SK-N-SH (cell line): ENCODE measurements at regions not wholly inside any gene's neighbourhood (a gene's known extent, or its start where the extent isn't known, plus 50 kb on each side); places are given as distances from the start of the nearest gene placed in this dataset.

Experiments used
- CTCF ChIP-seq: fragments of 200-600 bp; sonication (generic); IDR thresholded peaks from 2 replicates; pipeline ENCODE4 v1.6.1; 2017; ENCODE audit warnings: antibody characterized with exemption, mild to moderate bottlenecking, moderate library complexity
- ELF1 ChIP-seq: IDR thresholded peaks from 2 replicates; pipeline ENCODE4 v1.4.0; 2012
- EP300 ChIP-seq, 2 experiments: IDR thresholded peaks; 2 replicates each; pipeline versions ENCODE4 v1.4.0 to v1.6.1; 2012; ENCODE audit warnings: borderline replicate concordance in 1 of 2, low read depth in 1 of 2, low read length in 1 of 2
- EZH2phosphoT487 ChIP-seq: fragments of 200-600 bp; sonication (generic); IDR thresholded peaks from 2 replicates; pipeline ENCODE4 v1.6.1; 2017; ENCODE audit warnings: low read depth, mixed run types, mild to moderate bottlenecking, antibody characterized with exemption, moderate library complexity, borderline replicate concordance
- GABPA ChIP-seq: IDR thresholded peaks from 2 replicates; pipeline ENCODE4 v1.4.0; 2012; ENCODE audit warnings: low read depth, mild to moderate bottlenecking
- MAX ChIP-seq: IDR thresholded peaks from 2 replicates; pipeline ENCODE4 v1.4.0; 2012; ENCODE audit warnings: low read depth
- MEF2A ChIP-seq: IDR thresholded peaks from 2 replicates; pipeline ENCODE4 v1.4.0; 2012; ENCODE audit warnings: low read depth, borderline replicate concordance
- POLR2AphosphoS5 ChIP-seq: IDR thresholded peaks from 2 replicates; pipeline ENCODE4 v1.6.1; 2012; ENCODE audit warnings: low read depth, low read length
- RAD21 ChIP-seq: IDR thresholded peaks from 2 replicates; pipeline ENCODE4 v1.6.1; 2012; ENCODE audit warnings: mild to moderate bottlenecking, low read length
- TCF12 ChIP-seq: IDR thresholded peaks from 2 replicates; pipeline ENCODE4 v1.4.0; 2012
- USF2 ChIP-seq: fragments of 150-350 bp; IDR thresholded peaks from 2 replicates; pipeline ENCODE4 v1.6.1; 2017; ENCODE audit warnings: antibody characterized with exemption, low read length, low read depth, borderline replicate concordance
- YY1 ChIP-seq: IDR thresholded peaks from 2 replicates; pipeline ENCODE4 v1.4.0; 2012; ENCODE audit warnings: low read depth, mild to moderate bottlenecking
- TF ChIP-seq, protein P1 (sequence below): IDR thresholded peaks from 2 replicates; pipeline ENCODE4 v1.6.1; 2012; ENCODE audit warnings: mild to moderate bottlenecking, low read depth, low read length, moderate library complexity
- TF ChIP-seq, protein P2 (sequence below): IDR thresholded peaks from 2 replicates; pipeline ENCODE4 v1.4.0; 2012; ENCODE audit warnings: low read depth, borderline replicate concordance

GRCh38 chr1:195481293-195481692 is 1126.9 kb downstream of the KCNT2 start:
- TF ChIP-seq YY1 = no peak
- TF ChIP-seq ELF1 = no peak
- no peak for TF ChIP-seq MEF2A
- no peak for TF ChIP-seq CTCF
- no peak for TF ChIP-seq EZH2phosphoT487
- no peak for TF ChIP-seq POLR2AphosphoS5
- no peak for TF ChIP-seq TCF12
- TF ChIP-seq MAX = no peak
- no peak for TF ChIP-seq USF2
- no peak for TF ChIP-seq GABPA
- TF ChIP-seq, protein P1, sequence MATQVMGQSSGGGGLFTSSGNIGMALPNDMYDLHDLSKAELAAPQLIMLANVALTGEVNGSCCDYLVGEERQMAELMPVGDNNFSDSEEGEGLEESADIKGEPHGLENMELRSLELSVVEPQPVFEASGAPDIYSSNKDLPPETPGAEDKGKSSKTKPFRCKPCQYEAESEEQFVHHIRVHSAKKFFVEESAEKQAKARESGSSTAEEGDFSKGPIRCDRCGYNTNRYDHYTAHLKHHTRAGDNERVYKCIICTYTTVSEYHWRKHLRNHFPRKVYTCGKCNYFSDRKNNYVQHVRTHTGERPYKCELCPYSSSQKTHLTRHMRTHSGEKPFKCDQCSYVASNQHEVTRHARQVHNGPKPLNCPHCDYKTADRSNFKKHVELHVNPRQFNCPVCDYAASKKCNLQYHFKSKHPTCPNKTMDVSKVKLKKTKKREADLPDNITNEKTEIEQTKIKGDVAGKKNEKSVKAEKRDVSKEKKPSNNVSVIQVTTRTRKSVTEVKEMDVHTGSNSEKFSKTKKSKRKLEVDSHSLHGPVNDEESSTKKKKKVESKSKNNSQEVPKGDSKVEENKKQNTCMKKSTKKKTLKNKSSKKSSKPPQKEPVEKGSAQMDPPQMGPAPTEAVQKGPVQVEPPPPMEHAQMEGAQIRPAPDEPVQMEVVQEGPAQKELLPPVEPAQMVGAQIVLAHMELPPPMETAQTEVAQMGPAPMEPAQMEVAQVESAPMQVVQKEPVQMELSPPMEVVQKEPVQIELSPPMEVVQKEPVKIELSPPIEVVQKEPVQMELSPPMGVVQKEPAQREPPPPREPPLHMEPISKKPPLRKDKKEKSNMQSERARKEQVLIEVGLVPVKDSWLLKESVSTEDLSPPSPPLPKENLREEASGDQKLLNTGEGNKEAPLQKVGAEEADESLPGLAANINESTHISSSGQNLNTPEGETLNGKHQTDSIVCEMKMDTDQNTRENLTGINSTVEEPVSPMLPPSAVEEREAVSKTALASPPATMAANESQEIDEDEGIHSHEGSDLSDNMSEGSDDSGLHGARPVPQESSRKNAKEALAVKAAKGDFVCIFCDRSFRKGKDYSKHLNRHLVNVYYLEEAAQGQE = no peak
- TF ChIP-seq, protein P2, sequence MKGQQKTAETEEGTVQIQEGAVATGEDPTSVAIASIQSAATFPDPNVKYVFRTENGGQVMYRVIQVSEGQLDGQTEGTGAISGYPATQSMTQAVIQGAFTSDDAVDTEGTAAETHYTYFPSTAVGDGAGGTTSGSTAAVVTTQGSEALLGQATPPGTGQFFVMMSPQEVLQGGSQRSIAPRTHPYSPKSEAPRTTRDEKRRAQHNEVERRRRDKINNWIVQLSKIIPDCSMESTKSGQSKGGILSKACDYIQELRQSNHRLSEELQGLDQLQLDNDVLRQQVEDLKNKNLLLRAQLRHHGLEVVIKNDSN = no peak
- no peak for TF ChIP-seq RAD21
- no peak for TF ChIP-seq EP300 (IDR thresholded peaks at IDR 0.05; ENCODE audit: borderline replicate concordance in 1 of 2, low read depth in 1 of 2, low read length in 1 of 2)
